ENCODE measurements at regions not wholly inside any gene's neighbourhood (a gene's known extent, or its start where the extent isn't known, plus 50 kb on each side); places are given as distances from the start of the nearest gene placed in this dataset.

GRCh38 chr2:225113371-225114015 is 71.2 kb upstream of the DOCK10 start:
- TF ChIP-seq EZH2 (IDR thresholded peaks at IDR 0.05; ENCODE audit: low read depth) (no peak), CTCF (conservative IDR thresholded peaks at IDR 0.05) (no peak)
